GM19351 (cell line): ENCODE measurements at regions not wholly inside any gene's neighbourhood (a gene's known extent, or its start where the extent isn't known, plus 50 kb on each side); places are given as distances from the start of the nearest gene placed in this dataset.
"Not testable (repeated sequence)": the region's sequence is repeated elsewhere in the genome, so short reads cannot be mapped to it uniquely, and the experiment has no call there.

ENCODE experiments used
- ATAC-seq: cut with Tn5 transposase; IDR thresholded peaks from one replicate; pipeline ENCODE4 v1.9.1; 2021; ENCODE audit warnings: mild to moderate bottlenecking, moderate library complexity; ENCODE audit not compliant: unreplicated experiment

DNA sequence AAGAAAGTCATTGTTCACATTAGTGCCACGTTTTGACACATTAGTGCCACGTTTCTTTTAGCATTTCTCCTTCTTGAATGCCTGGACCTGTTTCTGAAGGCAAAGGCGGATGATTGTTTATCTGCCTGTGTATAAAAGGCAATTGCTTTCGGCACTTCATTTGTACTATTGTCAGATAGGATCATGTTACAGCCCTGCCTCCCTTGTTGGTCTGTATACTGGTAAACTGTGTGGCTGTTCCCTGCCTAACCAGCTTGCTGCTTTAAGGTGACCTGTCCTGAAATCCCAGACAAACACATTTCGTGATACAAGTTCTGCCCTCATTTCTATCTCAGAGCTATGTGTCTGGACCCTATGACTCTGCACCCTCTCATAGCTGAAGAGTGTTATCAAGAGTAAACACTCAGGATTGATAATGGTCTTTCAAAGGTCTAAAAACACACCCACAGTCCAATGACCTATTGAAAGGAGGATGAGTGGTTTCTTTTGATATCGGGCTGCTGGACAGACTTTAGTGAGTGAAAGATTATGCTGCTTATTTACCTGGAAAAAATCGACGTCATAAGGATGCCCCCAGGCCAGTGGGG is 276.3 kb upstream of the MCTP2 start:
- ATAC-seq: no peak

DNA sequence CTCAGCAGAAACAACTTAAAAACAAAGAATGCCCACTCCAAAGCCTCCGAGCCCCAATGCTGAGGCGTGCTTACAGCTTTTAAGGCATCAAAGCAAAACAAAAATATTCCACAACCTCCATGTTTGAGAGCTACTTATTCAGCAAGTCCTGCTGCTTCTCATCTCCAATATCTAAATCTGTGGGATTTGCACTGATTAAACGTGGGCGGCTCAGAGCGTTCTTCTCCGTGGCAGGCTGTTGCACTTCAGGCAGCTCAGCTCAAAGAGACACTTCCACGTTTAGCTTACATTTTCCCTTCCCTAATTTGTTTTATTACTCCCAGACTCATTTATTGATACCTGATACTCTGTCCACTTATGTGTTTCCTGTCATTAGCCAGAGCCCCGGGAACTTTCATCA is 282.6 kb upstream of the MCTP2 start:
- ATAC-seq: no peak

DNA sequence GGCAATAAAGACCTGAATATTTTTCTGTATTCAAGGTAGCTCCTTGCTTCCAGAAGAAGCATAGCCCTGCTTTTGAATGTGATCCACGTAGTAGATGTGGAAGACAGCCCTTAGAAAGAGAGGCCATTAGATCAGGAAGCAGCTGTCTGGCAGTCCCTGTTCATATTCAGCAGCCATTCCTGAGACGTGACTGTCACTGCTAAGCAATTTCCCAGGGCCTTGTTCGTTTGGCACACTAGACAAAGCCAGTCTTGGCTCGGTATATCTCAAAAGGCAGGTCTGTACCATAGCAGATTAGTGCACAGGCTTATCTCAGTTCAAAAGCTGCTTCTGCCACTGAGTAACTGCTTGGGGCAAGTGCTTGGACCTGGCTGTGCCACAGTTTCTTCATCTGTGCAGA is 287.8 kb upstream of the MCTP2 start:
- ATAC-seq: no peak

DNA sequence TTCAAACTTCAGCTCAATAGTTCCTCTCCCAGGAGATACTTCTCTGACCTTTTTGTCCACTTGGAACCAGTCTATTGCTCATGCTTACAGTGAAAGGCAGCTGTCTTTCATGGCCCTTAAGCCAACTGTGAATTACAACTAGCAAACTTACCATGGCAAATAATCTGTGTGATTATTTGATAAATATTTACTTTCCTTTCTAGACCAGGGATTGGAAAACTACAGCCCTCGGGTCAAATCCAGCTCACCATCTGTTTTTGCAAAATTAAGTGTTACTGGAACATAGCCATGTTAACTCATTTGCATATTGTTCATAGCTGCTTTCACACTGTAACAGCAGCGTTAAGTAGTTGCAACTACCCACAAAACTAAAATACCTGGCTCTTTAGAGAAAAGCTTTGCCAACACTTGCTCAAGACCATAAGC is 289.1 kb upstream of the MCTP2 start:
- ATAC-seq: no peak

DNA sequence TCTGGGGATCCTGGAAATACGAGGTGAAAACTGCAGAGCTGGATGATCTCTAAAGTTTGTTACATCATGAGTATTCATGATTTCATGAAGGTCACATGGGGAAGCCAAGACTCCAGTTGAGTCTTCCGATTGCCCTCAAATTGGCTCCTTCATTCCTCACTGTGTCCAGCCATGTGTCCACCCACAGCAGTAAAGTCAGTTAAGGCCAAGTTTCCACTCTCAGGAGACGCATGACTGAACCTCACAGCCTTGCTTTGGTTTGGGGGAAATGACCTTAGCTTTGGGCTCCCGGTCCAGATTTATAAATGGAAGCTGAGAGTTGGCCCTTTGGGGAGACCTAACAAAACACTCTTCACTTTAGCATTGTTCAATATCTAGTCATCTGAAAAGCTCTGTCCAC is 289.7 kb upstream of the MCTP2 start:
- no peak for ATAC-seq

DNA sequence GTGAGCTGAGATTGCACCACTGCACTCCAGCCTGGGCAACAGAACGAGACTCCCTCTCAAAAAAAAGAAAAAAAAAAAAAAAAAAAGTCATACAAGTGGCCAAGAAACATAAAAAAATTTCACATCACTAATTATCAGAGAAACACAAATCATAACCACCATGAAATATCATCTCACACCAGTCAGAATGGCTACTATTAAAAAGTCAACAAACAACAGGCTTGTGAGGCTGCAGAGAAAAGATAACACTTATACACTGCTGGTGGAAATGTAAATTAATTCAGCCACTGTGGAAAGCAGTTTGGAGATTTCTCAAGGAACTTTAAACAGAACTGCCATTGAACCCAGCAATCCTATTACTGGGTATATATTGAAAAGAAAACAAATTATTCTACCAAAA is 291.1 kb upstream of the MCTP2 start:
- ATAC-seq: no peak

DNA sequence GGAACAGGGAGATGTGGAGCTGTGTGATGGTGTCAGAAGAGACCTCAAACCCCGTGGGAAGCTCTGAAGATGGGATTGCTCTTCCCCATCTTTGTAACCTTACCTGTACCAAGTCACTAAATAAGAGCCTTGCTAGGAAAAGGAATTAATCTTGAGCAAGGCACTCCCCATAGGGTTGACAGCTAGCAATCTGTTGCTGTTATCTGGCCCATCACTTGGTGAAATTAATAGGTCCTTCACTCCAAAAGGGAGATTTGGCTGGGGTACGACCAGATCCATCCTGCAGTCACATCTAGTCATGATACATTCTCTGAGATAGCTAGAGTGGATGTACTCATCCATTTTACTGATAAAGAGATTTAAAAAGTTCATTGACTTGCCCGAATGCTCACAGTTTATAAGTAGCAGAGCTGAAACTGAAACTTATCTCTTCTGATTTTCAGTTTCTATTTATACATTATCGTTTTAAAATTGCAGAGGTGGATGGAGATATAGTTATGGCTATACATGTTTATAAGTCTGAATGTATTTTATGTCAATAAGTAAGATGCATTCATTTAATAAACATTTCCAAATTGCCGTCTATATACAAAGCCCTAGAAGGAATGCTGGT is 299.1 kb upstream of the MCTP2 start:
- ATAC-seq: peak; percentile 72

DNA sequence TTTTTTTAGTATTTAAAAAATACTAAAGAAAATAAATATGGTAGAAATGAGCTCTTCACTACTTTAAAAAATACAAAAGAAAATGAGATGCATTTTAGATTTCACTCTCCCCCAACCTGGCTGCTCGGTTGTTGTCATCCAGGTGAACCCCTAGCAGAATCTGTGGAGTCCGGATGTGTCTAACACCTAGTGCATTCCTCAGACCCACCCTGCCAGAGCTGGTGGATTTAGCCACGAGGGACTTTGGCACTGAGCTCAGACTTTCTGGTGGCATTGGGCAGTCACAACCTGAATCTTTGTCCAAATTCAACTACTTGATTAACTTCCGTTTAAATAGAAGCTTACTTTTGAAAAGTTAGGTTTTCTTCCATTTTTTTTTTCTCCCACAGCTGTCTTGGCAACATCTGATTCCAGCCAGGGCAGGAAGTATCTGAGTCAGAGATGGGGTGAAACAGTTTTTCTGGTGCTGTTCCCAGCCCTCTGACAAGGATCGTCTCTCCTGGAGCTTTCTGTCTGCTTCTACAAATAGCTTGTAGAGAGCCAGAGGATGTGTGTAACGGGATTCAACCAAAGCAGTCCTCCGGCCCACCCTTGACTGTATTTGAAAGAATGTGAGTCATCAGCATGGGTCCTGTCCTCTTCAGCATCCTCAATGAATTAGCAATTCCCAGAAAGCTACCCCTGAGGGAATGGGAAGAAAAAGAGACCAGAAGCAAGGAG is 301.8 kb upstream of the MCTP2 start:
- no peak for ATAC-seq

DNA sequence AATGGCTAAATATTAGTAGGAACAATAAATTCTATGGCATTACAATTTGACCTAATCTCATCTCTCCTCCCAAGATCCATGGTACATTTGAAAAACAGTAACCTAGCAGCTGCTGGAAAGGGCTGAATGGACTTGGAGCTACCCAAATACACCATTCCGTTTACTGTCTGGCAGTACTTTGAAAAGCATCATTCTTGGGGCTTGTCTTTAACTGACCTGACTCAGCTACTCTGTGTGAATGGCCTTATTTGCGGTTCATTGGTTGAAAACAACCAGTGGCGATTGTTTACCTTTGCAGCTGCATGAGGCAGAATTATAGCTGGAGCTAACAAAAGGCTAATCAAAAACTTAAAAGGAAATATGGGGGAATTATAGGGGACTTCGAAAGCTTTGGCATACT is 311.2 kb upstream of the MCTP2 start:
- ATAC-seq: no peak

DNA sequence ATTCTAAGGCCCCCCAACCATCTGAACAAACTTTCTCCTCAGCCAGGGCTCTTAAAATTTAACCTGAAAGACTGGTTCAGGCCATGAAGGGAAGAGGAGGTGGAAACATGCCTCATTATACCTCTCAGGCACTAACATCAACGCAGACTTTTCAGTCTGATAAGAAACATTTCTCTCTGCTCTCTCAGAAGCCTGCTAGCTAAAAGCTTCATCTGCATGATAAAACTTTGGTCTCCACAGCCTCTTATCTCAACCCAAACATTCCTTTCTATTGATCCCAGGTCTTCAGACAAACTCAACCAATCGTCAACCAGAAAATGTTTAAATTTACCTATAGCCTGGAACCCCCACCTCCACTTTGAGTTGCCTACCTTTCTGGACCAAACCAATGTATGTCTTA is 312.6 kb upstream of the MCTP2 start:
- ATAC-seq: not testable (repeated sequence)

DNA sequence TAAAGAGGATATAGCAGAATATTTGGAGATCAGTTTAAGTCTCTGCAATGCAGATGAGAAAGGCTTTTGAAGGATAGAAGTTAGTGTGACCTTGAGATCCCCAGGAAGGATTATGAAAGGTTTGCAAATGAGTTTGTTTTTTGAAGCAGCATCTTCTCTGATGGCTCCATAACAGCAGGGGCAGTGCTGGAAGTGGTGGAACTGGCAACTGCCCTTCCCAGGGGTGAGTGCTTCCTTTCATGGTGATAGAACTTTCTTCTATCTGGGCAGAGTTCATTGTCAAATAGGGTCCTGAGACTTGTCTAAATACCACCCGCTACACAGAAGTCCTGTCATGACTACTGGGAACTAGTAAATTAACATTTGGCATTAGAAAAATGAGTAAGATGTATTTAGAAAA is 314.2 kb upstream of the MCTP2 start:
- ATAC-seq: no peak

DNA sequence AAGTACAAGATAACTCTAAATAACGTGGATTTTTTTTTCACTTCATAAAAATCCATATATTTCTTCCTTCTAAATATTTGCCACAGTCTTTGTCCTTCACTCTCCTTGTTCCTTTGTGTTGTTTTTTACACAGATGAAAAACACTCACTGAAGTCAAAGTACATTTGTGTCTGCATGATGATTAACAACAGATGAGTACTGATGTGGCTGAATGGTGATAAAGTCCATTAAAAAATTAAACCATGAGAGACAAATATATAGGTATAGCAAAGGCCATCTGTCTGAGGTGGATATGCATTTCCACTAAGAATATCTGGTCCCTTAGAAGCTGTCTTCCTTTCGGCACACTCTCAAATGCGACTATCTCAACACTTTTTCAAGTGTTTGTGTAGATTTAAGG is 317.5 kb upstream of the MCTP2 start:
- ATAC-seq: no peak

DNA sequence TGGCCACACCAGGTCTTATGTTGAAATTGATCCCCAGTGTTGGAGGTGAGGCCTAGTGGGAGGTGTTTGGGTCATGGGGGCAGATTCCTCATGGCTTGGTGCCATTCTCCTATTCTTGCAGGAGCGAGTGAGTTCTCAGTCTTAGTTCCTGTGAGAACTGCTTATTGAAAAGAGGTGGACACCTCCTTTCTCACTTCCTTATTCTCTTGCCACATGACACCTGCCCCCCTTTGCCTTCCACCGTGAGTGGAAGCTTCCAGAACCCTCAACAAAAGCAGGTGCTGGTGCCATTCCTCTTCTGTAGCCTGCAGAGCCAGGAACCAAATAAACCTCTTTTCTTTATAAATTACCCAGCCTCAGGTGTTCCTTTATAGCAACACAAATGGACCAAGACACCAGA is 318.1 kb upstream of the MCTP2 start:
- no peak for ATAC-seq

DNA sequence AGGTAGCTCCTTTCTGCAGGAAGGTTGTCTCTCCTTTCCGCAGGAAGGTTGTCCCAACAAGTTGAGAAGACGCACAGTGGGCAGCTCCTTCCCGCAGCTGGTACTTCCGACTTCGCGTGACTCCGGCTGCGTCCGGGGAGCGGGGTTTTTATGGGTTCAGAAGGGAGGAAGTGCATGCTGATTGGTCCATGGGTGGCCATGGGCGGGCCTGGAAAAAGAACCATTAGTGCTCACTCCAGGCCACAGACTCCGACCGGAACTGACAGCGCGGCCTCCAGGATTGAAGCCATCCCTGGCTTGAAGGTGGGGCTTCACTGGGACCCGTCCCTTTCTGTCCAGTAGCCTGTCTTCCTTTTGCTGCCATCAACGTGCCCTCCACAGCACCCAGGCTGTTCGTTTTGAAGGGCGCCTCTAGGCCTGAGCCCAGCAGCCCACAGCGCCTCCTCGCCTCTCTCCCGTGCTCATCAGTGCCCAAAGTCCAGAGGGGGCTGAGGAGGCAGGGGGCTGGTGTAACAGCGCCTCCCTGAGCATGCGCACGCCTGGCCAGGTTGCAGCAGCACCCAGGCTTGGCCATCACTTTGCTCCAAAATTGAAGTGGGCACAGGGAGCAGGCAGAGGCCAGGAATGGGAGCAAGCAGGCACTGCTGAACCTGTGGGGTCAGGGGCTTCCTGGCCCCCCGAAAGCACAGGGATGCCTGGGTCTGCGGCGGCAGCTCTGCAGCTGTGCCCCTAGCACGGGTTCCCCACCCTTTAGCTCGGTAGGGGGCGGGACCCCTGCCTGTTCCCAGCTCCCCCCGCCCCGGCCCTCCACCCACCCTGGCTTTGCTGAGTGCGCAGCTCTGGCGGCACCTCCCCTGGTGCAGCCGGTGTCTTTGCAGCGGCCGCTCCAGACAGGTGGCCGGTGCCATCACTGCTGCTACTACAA is 330.6 kb upstream of the MCTP2 start:
- ATAC-seq: no peak

DNA sequence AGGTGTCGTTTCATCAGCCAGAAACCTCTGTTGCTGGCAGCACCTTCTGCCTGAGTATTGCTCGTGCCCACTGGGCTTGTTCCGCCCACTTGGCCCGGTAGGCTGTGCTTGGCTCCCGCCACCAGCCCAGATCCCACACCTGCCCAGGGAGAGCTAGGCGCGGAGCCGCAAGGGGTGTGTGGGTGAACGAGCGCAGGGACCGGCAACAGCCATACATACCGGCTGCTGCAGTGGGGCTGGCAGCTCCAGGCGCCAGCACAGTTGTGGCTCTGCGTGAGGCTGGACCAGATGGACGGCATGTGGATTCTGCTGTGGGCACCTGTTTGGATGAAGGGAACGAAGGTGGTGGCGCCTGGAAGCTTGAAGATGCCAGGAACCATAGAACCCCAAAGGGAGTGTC is 331.5 kb upstream of the MCTP2 start:
- ATAC-seq: no peak

DNA sequence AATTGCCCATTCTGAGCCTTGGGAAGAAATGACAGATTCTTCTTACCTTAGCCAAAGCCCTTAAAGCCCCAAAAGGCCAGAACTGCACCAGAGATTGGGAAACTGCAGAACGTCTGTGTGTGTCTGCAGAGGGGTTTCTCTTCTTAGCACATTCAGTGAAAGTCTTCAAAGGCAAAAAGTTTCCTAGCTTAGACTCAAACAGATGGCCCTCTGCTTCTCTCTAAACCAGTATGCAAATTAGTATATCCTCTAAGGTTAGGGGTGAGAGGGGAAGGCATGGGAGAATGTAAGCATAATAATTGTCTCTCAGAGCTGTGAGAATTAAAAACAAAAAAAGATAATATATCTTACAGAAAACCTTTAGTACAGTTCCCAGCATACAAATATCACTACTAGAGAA is 334.0 kb upstream of the MCTP2 start:
- no peak for ATAC-seq

DNA sequence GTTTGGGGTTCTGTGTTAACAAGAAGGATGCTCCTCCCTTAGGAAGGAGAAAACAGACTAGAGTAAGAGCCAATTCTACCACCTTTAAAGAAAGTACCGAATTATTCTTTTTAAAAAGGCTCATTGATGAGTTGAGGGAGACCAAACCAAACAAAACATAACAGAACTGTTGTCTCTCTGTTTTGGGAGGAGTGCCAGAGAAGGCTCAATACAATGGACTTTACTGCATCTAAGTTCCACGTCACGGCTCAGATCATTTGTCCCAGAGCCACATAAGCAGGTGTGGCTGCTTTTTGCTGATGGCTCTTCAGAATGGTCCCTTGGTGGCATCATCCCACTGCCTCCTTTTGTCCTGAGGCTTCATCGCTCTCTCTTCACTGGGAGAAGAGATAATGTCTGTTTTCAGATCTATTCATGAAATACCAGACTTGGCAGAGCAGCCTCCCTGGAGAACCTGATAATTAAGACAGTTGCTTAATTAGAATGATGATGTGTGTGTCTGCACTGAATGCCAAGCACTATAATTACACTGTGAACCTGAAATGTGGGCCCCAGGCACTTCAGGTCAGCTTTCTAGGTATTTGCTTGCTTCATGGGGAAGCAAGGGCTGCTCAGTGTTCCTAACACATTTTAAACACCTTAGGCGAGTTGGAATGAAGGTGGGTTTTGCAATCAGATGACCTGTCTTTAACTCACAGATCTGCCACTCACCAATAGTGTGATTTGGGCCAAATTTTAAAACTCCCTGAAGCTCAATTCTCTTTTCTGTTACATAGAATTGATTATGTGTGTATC is 335.2 kb upstream of the MCTP2 start:
- ATAC-seq: no peak

DNA sequence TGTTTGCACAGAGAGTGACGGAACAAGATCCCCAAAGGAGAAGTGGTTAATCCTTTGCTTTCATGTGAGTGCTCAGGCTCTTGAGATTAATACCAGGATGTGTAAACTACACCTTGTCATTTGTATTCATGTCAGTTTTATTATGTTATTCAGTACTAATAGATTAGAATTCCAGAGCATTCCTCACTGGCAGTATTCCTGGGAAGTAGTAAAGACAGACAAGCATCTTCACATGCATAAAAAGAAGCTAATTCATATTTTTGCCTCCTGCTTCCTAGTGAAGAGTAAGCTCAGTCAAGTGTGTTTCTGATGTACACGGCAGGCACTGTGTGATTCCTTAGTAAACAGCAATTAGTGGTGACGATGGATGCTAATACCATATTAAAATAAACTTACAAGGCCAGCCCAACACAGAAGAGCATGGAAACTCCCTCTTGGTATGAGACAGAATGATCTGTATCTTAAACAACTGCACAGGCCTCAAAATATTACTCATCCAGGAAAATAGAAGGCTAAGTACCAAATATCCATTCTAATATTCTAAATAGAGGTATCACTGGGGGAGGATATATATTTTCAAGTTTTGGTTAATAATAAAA is 336.8 kb upstream of the MCTP2 start:
- ATAC-seq: no peak

DNA sequence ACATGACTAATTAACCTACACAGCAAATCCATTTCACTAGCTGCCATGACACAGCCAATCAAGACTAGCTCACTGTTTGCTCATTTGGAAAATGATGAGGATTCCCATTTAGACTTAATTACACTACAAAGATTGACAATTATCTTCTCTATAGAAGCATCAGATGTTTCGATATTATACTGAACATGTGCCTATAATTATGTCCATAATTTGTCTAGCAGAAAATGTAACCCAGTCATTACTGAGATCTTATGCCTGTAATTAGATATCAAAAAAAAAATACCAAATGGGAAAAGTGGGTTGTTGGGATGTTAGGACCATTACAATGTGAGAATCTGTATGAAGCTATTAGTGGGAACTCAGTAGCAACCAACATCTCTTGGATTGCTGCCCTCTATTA is 344.2 kb upstream of the MCTP2 start:
- no peak for ATAC-seq

DNA sequence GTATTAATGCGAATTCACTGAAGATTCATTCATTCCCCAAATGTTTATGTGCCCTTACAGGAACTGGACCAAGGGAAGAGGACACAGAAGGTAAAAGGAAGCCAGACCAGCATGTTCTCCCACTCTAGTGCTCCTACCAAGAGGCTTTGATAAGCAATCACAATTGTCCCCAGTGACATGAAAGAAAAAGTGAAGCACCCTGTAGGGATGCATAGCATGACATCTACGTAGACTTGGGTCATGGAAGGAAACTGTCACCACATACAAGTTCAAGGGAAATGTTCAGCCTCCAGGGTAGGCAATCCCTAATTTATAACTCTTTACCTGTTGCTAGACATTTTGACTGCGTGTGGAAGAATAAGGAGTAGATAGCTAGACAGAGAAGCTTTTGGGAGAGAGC is 348.6 kb upstream of the MCTP2 start:
- ATAC-seq: no peak
